DMS53 (cell line): ENCODE measurements at regions not wholly inside any gene's neighbourhood (a gene's known extent, or its start where the extent isn't known, plus 50 kb on each side); places are given as distances from the start of the nearest gene placed in this dataset.

ENCODE experiments used
- DNase-seq: peaks from one replicate; lab custom pipeline; 2025; lab: John Stamatoyannopoulos, UW

- no peak for DNase-seq
Measured at GRCh38 chr3:187902041-187902471, 156.8 kb upstream of the BCL6 start.

GRCh38 chr3:187902936-187903335, 157.7 kb upstream of the BCL6 start:
- DNase-seq, result no peak

- no peak for DNase-seq
Measured at GRCh38 chr3:187903697-187904096, 158.4 kb upstream of the BCL6 start.

- no peak for DNase-seq
Measured at GRCh38 chr3:187906416-187906815, 161.1 kb upstream of the BCL6 start.

- no peak for DNase-seq
Measured at GRCh38 chr3:187906920-187907319, 161.7 kb upstream of the BCL6 start.

- DNase-seq, result no peak
Measured at GRCh38 chr3:187909866-187910265, 164.6 kb upstream of the BCL6 start.

- DNase-seq, result no peak
Measured at GRCh38 chr3:187912007-187912406, 166.7 kb upstream of the BCL6 start.

- DNase-seq, result peak; percentile 80
Measured at GRCh38 chr3:187913617-187914033, 168.4 kb upstream of the BCL6 start.

GRCh38 chr3:187914231-187914630, 169.0 kb upstream of the BCL6 start:
- DNase-seq, result peak; percentile 45

- DNase-seq, result no peak
Measured at GRCh38 chr3:187916072-187916471, 170.8 kb upstream of the BCL6 start.

- DNase-seq, result no peak
Measured at GRCh38 chr3:187918081-187918644, 172.9 kb upstream of the BCL6 start.

- peak; percentile 2 for DNase-seq
Measured at GRCh38 chr3:187919048-187919447, 173.8 kb upstream of the BCL6 start.

- no peak for DNase-seq
Measured at GRCh38 chr3:187919544-187919943, 174.3 kb upstream of the BCL6 start.

GRCh38 chr3:187920030-187920429, 174.8 kb upstream of the BCL6 start:
- DNase-seq, result no peak

GRCh38 chr3:187920913-187921312, 175.6 kb upstream of the BCL6 start:
- no peak for DNase-seq

- DNase-seq, result no peak
Measured at GRCh38 chr3:187921391-187922074, 176.3 kb upstream of the BCL6 start.

GRCh38 chr3:187922704-187923416, 177.6 kb upstream of the BCL6 start:
- DNase-seq, result no peak

GRCh38 chr3:187924651-187925050, 179.4 kb upstream of the BCL6 start:
- no peak for DNase-seq

- DNase-seq, result no peak
Measured at GRCh38 chr3:187925326-187925725, 180.1 kb upstream of the BCL6 start.

GRCh38 chr3:187926620-187927019, 181.4 kb upstream of the BCL6 start:
- no peak for DNase-seq

- DNase-seq, result no peak
Measured at GRCh38 chr3:187927565-187927964, 182.3 kb upstream of the BCL6 start.

- no peak for DNase-seq
Measured at GRCh38 chr3:187929112-187929816, 184.0 kb upstream of the BCL6 start.

- DNase-seq, result no peak
Measured at GRCh38 chr3:187930021-187930420, 184.8 kb upstream of the BCL6 start.
